Tibial nerve (tissue), 4 donors: ENCODE measurements at regions not wholly inside any gene's neighbourhood (a gene's known extent, or its start where the extent isn't known, plus 50 kb on each side); places are given as distances from the start of the nearest gene placed in this dataset.

Experiments used
- DNase-seq, 2 donors: peaks; one replicate each; pipeline ENCODE4 v3.0.0-alpha.2; 2019; ENCODE audit warnings: low spot score in 2 of 2
- H3K27ac ChIP-seq, 4 donors: fragments of 200-600 bp; sonication (generic) in 3 of 4; one replicate each; pipeline ENCODE4 v1.5.1; 2017 to 2019; ENCODE audit warnings: mild to moderate bottlenecking in 1 of 4
- H3K27me3 ChIP-seq, 2 donors: fragments of 200-600 bp; sonication (generic) in 1 of 2; one replicate each; pipeline versions ENCODE4 v1.5.1 to v1.6.0; 2017 to 2019
- H3K36me3 ChIP-seq, 3 donors: fragments of 200-600 bp; sonication (generic); one replicate each; pipeline ENCODE4 v1.5.1; 2018 to 2019
- H3K4me1 ChIP-seq, 4 donors: fragments of 200-600 bp; sonication (generic) in 3 of 4; one replicate each; pipeline ENCODE4 v1.5.1; 2017 to 2019
- H3K4me3 ChIP-seq, 4 donors: fragments of 200-600 bp; sonication (generic) in 3 of 4; one replicate each; pipeline ENCODE4 v1.5.1; 2017 to 2019; ENCODE audit warnings: mild to moderate bottlenecking in 1 of 4, moderate library complexity in 1 of 4
- H3K9me3 ChIP-seq, 4 donors: fragments of 200-600 bp; sonication (generic) in 3 of 4; one replicate each; pipeline ENCODE4 v1.5.1; 2017 to 2019
- EP300 ChIP-seq, 2 donors: sonication (generic); formaldehyde crosslinking; IDR thresholded peaks; one replicate each; pipeline ENCODE4 v1.6.1; 2017; ENCODE audit warnings: antibody characterized with exemption in 2 of 2, mild to moderate bottlenecking in 1 of 2
- POLR2A ChIP-seq, 2 donors: fragments of 450-650 bp; IDR thresholded peaks; one replicate each; pipeline ENCODE4 v1.6.1; 2017; ENCODE audit warnings: antibody characterized with exemption in 2 of 2, mild to moderate bottlenecking in 2 of 2, moderate library complexity in 2 of 2
- WGBS, 2 donors: methylation state at CpG; one replicate each; pipeline ENCODE4 v1.1.5; 2018; 5-methylcytosine and 5-hydroxymethylcytosine counted together
- TF ChIP-seq, protein P1 (sequence below), 5 experiments: fragments of 200-600 bp in 3 of 5; fragments of 450-650 bp in 2 of 5; sonication (generic) in 3 of 5; IDR thresholded peaks; one replicate each; pipeline ENCODE4 v1.5.1; 2016 to 2019; ENCODE audit warnings: antibody characterized with exemption in 5 of 5, mild to moderate bottlenecking in 3 of 5, moderate library complexity in 2 of 5

DNA sequence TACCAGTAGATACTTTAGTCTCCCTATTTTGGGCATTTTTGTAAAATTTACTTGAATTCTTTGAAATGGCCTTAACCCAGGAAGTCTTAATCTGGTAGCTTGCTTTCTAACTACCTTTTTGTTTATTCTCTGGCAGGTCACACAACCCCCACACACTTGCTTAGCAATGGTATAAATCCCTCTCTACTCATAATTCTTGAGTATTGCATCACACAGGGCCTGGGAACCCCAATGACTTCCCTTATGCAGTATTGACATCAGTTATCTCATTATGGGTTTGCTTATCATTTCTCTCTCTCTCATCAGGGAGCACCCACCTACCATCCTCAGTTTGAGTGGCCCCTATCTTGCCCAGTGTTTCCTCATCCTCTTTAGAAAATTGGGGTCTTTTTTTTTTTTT is 207.1 kb downstream of the KCNS3 start:
- no peak for DNase-seq
- H3K27me3 ChIP-seq: no peaks in the 10 kb centered on the region
- no peak for TF ChIP-seq POLR2A (IDR thresholded peaks at IDR 0.05)
- no peaks in the 10 kb centered on the region for H3K36me3 ChIP-seq
- H3K27ac ChIP-seq: no peak overlapping the region
- H3K4me3 ChIP-seq: no peak overlapping the region
- peaks cover 0 to 7% (median 0%) of the 10 kb centered on the region in 4 donors for H3K9me3 ChIP-seq
- H3K4me1 ChIP-seq: peaks cover 0 to 5% (median 0%) of the 10 kb centered on the region in 4 donors

DNA sequence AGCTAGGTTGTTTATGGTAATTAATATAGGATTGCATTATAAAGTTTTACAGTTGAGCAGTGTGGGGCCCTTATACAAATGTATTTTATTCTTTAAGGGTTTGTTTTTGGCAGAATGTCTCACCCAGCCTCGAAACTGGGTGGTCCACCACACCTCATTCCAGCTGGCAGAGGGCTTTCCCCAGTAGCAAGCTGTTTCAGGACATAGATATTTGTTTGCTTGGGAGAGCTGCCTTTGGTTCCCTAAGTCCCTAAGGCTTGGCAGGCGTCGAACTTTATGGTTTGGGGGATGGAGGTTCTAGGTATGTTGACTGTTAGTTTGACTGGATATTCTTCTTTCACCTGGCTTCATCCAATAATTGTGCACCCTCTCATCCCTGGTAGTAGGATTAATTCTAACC is 205.9 kb downstream of the KCNS3 start:
- H3K4me3 ChIP-seq: no peak overlapping the region
- H3K27me3 ChIP-seq: no peaks in the 10 kb centered on the region
- peaks cover 0 to 5% (median 0%) of the 10 kb centered on the region in 4 donors for H3K4me1 ChIP-seq
- DNase-seq: no peak
- WGBS, 2 donors: 47 to 63% methylated on average over 3 of the region's 3 CpGs
- H3K36me3 ChIP-seq: no peaks in the 10 kb centered on the region
- TF ChIP-seq, protein P1, sequence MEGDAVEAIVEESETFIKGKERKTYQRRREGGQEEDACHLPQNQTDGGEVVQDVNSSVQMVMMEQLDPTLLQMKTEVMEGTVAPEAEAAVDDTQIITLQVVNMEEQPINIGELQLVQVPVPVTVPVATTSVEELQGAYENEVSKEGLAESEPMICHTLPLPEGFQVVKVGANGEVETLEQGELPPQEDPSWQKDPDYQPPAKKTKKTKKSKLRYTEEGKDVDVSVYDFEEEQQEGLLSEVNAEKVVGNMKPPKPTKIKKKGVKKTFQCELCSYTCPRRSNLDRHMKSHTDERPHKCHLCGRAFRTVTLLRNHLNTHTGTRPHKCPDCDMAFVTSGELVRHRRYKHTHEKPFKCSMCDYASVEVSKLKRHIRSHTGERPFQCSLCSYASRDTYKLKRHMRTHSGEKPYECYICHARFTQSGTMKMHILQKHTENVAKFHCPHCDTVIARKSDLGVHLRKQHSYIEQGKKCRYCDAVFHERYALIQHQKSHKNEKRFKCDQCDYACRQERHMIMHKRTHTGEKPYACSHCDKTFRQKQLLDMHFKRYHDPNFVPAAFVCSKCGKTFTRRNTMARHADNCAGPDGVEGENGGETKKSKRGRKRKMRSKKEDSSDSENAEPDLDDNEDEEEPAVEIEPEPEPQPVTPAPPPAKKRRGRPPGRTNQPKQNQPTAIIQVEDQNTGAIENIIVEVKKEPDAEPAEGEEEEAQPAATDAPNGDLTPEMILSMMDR (IDR thresholded peaks at IDR 0.05): no peak
- TF ChIP-seq POLR2A (IDR thresholded peaks at IDR 0.05) (no peak), EP300 (IDR thresholded peaks at IDR 0.05) (no peak)
- no peak overlapping the region for H3K27ac ChIP-seq
- peaks cover 0 to 7% (median 0%) of the 10 kb centered on the region in 4 donors for H3K9me3 ChIP-seq

DNA sequence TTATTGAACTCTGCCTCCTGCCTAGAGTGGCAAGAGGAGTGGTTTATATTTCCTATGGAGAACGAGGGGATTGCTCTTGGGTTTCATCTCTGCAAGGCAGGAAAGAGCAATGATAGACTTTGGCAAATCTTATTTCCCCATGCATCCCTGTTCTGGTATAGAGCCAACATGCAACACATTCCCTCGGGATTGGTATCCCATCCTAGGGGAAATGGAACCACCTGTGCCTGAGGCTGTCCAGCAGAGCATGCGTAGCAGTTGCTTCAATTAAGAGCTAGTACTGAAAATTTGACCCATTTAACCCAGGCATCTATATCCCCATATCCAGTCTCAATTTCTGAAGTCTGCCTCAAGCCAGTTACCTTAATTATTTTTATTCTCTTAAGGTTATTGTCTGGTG is 205.3 kb downstream of the KCNS3 start:
- H3K4me3 ChIP-seq: no peak overlapping the region
- no peak overlapping the region for H3K27ac ChIP-seq
- no peaks in the 10 kb centered on the region for H3K36me3 ChIP-seq
- TF ChIP-seq, protein P1 (IDR thresholded peaks at IDR 0.05): no peak
- no peak for TF ChIP-seq POLR2A (IDR thresholded peaks at IDR 0.05)
- no peak for TF ChIP-seq EP300 (IDR thresholded peaks at IDR 0.05)
- H3K27me3 ChIP-seq: no peaks in the 10 kb centered on the region
- peaks cover 0 to 7% (median 0%) of the 10 kb centered on the region in 4 donors for H3K9me3 ChIP-seq
- WGBS, 2 donors: 69 to 81% methylated on average over 3 of the region's 3 CpGs
- peaks cover 0 to 5% (median 0%) of the 10 kb centered on the region in 4 donors for H3K4me1 ChIP-seq
- no peak for DNase-seq

DNA sequence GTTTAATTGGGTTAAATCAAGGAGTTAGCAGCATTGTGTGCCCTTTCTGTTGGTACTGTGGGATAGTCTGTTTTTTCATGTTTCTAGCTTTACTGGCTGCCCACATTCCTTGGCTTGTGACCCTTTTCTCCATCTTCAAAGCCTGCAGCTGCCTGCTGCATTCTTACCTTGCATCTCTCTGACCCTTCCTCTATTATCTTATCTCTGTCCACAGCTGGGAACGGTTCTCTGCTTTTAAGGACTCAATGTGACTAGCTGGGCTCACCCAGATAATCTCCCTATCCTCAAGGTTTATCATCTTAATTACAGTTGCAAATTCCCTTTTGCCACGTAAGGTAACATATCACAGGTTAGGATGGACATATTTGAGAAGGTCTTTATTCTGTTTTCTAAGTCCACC is 199.7 kb downstream of the KCNS3 start:
- Histone ChIP-seq H3K4me3 (no peak overlapping the region), H3K4me1 (no peaks in the 10 kb centered on the region), H3K27me3 (no peaks in the 10 kb centered on the region), H3K36me3 (no peaks in the 10 kb centered on the region), H3K27ac (no peak overlapping the region), H3K9me3 (peaks cover 0 to 7% (median 0%) of the 10 kb centered on the region in 4 donors)
- no peak for DNase-seq
- WGBS, 2 donors: 79 to 85% methylated on average over 2 of the region's 2 CpGs
- TF ChIP-seq, protein P1 (IDR thresholded peaks at IDR 0.05): no peak
- no peak for TF ChIP-seq EP300 (IDR thresholded peaks at IDR 0.05)
- no peak for TF ChIP-seq POLR2A (IDR thresholded peaks at IDR 0.05)

DNA sequence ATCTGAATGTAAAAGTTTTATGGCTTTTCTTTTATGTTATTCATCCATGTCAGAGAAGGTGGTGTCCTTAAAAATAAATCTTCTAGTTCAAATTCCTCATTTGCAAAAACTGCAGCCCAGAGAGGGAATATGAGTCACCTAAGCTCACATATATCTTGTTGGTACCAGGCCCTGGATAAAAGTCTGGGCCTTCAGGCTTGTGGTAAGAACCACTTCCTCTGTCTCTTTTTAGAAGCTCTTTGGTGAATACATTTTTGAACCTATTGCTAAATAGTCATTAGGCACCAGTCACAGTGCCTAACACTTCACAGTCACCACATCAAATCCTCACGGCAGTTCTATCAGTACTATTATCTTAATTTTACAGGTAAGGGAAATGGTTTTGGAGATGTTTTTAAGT is 199.2 kb downstream of the KCNS3 start:
- Histone ChIP-seq H3K27ac (no peak overlapping the region), H3K36me3 (no peaks in the 10 kb centered on the region), H3K27me3 (no peaks in the 10 kb centered on the region), H3K4me1 (no peaks in the 10 kb centered on the region), H3K9me3 (peaks cover 0 to 7% (median 0%) of the 10 kb centered on the region in 4 donors), H3K4me3 (no peak overlapping the region)
- 77 to 82% methylated on average over 1 of the region's 1 CpG for WGBS, 2 donors
- no peak for DNase-seq
- TF ChIP-seq, protein P1 (IDR thresholded peaks at IDR 0.05): no peak
- TF ChIP-seq EP300 (IDR thresholded peaks at IDR 0.05) (no peak), POLR2A (IDR thresholded peaks at IDR 0.05) (no peak)

DNA sequence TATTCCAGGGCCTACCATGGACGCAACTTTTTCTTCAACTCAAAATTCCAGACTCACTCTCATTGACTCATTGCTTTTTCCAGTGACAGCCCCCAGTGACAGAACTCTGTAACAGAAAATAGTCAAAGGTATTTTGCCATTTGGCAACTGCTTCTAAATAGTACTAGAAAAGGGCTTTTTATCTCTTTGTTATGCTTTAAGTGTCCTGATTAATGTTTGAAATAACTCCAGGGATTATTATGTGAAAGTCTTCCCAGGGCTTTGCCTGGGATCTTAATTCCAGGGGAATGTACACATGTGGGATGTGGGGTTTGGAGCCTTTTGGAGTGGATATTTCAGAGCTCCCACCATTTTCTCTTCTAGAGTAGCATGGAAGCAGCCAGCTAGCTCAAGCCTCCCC is 198.8 kb downstream of the KCNS3 start:
- H3K27ac ChIP-seq: no peak overlapping the region
- H3K4me3 ChIP-seq: no peak overlapping the region
- no peaks in the 10 kb centered on the region for H3K36me3 ChIP-seq
- peaks cover 0 to 7% (median 0%) of the 10 kb centered on the region in 4 donors for H3K9me3 ChIP-seq
- no peak for DNase-seq
- H3K4me1 ChIP-seq: no peaks in the 10 kb centered on the region
- TF ChIP-seq, protein P1 (IDR thresholded peaks at IDR 0.05): no peak
- TF ChIP-seq EP300 (IDR thresholded peaks at IDR 0.05) (no peak), POLR2A (IDR thresholded peaks at IDR 0.05) (no peak)
- WGBS, 2 donors: 43 to 90% methylated on average over 1 of the region's 1 CpG
- no peaks in the 10 kb centered on the region for H3K27me3 ChIP-seq
